22Rv1 (cell line): ENCODE measurements at regions not wholly inside any gene's neighbourhood (a gene's known extent, or its start where the extent isn't known, plus 50 kb on each side); places are given as distances from the start of the nearest gene placed in this dataset.

Source experiments
- ZFX ChIP-seq: fragments of 450-650 bp; IDR thresholded peaks from 2 replicates; pipeline ENCODE4 v1.6.1; 2017; ENCODE audit warnings: antibody characterized with exemption, borderline replicate concordance
- TF ChIP-seq, protein P1 (sequence below): fragments of 450-650 bp; IDR thresholded peaks from 2 replicates; pipeline ENCODE4 v1.5.1; 2017; ENCODE audit warnings: mild to moderate bottlenecking

DNA sequence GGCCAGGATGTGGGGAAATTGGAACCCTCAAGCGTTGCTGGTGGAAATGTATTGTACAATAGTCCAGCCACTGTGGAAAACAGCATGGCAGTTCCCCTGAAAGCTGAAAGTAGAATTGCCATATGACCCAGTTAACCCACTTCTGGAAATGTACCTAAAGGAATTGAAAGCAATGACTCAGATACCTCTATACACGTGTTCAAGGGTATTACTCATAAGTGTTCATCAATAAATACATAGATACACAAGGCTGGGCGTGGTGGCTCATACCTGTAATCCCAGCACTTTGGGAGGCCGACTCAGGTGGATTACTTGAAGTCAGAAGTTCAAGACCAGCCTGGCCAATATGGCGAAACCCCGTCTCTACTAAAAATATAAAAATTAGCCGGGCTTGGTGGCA is 71.9 kb upstream of the IRS2 start:
- TF ChIP-seq, protein P1, sequence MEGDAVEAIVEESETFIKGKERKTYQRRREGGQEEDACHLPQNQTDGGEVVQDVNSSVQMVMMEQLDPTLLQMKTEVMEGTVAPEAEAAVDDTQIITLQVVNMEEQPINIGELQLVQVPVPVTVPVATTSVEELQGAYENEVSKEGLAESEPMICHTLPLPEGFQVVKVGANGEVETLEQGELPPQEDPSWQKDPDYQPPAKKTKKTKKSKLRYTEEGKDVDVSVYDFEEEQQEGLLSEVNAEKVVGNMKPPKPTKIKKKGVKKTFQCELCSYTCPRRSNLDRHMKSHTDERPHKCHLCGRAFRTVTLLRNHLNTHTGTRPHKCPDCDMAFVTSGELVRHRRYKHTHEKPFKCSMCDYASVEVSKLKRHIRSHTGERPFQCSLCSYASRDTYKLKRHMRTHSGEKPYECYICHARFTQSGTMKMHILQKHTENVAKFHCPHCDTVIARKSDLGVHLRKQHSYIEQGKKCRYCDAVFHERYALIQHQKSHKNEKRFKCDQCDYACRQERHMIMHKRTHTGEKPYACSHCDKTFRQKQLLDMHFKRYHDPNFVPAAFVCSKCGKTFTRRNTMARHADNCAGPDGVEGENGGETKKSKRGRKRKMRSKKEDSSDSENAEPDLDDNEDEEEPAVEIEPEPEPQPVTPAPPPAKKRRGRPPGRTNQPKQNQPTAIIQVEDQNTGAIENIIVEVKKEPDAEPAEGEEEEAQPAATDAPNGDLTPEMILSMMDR, result no peak
- TF ChIP-seq ZFX, result no peak
